LNCAP (cell line): ENCODE measurements at regions not wholly inside any gene's neighbourhood (a gene's known extent, or its start where the extent isn't known, plus 50 kb on each side); places are given as distances from the start of the nearest gene placed in this dataset.

Experiments
- TF ChIP-seq, protein P1 (sequence below): fragments of 450-650 bp; IDR thresholded peaks from 2 replicates; pipeline ENCODE4 v1.5.1; 2017; ENCODE audit warnings: mild to moderate bottlenecking

DNA sequence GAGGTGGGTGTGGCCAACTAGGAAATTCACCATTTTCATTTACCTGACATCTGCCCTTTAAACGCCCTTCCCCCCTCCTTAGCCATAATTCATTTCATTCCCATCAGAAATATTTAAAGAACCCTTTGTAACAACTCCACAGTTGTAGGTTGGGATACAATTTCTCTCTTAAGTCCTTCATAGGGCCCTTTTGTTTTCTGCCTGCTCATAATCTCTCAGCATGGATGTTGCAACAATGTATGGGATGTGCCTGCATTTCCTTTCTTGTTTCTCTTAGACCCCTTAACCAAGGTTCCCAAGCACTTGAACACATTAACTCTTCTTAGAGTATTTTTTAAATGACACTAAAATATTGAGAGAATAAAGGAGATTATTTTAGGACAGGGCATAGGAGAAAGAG, 51.7 kb upstream of the MYO10 start:
- TF ChIP-seq, protein P1, sequence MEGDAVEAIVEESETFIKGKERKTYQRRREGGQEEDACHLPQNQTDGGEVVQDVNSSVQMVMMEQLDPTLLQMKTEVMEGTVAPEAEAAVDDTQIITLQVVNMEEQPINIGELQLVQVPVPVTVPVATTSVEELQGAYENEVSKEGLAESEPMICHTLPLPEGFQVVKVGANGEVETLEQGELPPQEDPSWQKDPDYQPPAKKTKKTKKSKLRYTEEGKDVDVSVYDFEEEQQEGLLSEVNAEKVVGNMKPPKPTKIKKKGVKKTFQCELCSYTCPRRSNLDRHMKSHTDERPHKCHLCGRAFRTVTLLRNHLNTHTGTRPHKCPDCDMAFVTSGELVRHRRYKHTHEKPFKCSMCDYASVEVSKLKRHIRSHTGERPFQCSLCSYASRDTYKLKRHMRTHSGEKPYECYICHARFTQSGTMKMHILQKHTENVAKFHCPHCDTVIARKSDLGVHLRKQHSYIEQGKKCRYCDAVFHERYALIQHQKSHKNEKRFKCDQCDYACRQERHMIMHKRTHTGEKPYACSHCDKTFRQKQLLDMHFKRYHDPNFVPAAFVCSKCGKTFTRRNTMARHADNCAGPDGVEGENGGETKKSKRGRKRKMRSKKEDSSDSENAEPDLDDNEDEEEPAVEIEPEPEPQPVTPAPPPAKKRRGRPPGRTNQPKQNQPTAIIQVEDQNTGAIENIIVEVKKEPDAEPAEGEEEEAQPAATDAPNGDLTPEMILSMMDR = no peak

DNA sequence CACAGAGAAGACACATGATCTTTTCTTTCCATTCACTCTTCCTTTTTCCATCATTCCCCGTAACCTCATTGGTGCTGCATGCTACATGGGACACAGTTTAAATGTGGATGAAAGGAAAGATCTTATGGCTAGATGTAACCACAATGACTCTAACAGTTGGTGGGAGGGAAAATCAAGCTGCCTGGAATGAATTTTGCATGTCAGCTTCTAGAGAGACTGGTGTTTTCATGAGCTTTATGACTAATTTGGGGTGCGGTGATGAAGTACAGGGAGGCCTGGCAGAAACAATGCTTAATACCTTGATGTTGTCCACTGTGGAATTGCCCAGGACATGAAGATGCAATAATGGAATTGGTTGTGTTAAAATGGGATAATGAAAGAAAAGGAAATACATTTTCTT, 55.9 kb upstream of the MYO10 start:
- TF ChIP-seq, protein P1 = no peak

DNA sequence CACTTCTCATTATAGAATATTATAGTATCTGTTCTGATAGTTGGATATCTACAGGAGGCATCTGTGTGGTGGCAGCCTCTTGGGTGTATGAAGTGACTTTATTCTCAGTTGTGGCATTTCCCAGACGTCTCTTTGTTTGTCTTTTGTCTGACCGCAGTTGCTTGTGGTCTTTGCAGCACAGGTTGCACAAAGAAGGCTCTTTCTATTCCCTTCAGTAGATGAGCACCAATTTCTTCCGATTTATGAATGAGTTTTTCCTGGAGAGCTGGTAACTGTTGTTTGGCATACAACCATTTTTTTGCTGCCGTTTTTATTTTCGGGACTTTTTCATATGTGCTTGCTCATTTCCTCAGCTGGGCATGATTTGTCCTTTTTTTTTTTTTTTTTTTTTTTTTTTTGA, 56.4 kb upstream of the MYO10 start:
- TF ChIP-seq, protein P1 = no peak

DNA sequence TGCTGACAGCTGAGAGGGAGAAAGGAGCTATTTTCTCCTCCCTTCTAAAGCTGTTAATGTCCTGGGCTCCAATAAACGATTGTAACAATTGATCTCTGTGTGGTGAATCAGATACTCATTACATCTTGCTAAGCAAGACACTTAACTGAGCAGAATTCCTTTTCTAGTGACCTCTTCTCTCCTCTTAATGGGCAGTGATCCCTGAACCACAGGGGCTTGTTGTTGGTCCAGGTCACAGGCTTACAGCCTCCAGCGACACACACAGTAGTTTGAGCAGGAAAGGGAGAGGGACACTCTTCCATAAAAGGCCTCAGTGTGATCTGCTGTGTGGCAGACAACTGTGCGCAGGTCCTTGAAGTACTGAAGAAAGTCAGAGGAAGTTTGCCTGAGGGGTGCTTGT, 58.5 kb upstream of the MYO10 start:
- TF ChIP-seq, protein P1 = no peak

DNA sequence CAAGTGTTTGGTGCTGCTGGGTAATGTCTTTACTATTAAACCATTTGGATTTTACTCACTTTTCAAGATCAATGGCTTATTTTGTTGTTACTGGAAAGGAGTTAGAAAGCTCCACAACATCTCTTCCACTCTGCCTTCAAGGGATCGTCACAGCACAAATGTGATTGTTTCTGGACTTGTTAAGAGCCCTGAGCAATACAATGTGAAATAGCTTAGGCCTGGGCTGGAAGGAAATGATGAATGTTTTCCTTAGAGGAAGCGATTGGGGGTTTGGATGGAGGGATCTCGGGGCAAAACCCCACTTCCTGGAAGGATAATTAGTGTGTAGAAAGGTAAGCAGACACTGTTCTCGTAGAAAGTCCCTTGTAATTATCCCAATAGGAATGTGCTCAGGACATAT, 59.3 kb upstream of the MYO10 start:
- TF ChIP-seq, protein P1 = no peak

DNA sequence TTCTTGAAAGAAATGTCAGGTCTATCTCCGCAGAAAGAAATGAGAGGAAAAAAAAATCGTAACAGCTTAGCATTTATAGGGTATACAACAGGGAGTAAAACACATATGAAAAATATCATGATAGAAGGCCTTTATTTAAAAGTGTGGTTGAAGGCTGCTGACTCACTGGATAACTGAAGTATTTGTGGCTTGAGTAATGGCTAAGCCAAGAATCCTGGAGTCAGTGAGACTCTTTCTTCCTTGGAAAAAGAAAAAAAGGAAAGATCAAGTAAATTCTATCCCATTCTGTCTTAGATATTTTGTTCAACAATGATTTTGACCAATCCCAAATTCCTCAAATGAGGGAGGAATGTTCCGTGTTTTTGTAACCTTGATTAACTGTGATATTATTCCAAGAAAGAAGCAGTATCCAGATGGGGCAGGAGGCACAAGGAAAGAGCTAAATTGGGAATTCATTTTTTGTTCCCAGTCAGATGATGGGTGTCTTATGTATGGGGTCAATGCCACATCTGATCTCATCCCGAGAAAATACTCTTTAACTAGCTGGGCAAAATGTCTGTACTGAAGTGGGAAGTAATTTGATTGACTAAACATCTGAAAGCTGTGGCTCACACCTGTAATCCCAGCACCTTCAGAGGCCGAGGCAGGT, 64.3 kb upstream of the MYO10 start:
- TF ChIP-seq, protein P1 = no peak

DNA sequence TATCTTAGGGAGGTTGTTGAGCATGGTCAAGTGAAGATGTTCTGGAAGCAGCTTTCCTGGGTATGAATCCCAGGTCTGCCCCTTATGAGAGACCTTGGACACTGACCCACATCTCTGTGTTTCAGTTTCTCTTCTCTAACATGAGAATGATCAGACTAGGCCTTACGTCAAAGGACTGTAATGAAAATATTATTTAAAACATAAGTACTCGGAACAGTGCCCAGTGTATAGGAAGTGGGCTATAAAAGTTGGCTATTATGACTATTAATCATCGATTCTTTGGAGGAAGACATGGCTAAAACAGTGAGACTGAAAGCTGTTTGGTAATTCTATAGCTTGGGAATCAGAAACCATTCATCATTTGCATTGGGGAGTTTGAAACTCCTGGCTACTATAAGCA, 65.3 kb upstream of the MYO10 start:
- TF ChIP-seq, protein P1 = no peak
